GM23338 (cell line): ENCODE measurements at regions not wholly inside any gene's neighbourhood (a gene's known extent, or its start where the extent isn't known, plus 50 kb on each side); places are given as distances from the start of the nearest gene placed in this dataset.

Experiments used
- ATAC-seq: fragments of 200-7000 bp; cut with Tn5 transposase; 3 replicates; pipeline ENCODE4 v1.9.1; 2020
- DNase-seq: peaks from one replicate; pipeline ENCODE4 v3.0.0-alpha.2; 2015; ENCODE audit warnings: low spot score
- H2AFZ ChIP-seq: fragments of 200-600 bp; sonication (generic); 2 replicates; pipeline ENCODE4 v1.8.0; 2016; ENCODE audit warnings: antibody characterized with exemption, mild to moderate bottlenecking, moderate library complexity
- H3F3A ChIP-seq: fragments of 200-600 bp; sonication (generic); replicated peaks from 2 replicates; pipeline ENCODE4 v1.8.0; 2017; ENCODE audit warnings: antibody characterized with exemption, mixed run types, low read depth
- H3K27ac ChIP-seq: fragments of 200-600 bp; sonication (generic); 2 replicates; pipeline ENCODE4 v1.6.1; 2016; ENCODE audit warnings: low read depth
- H3K27me3 ChIP-seq: fragments of 200-600 bp; sonication (generic); 2 replicates; pipeline ENCODE4 v1.8.0; 2016; ENCODE audit warnings: mild to moderate bottlenecking, mixed run types, moderate library complexity; ENCODE audit not compliant: insufficient read depth
- H3K36me3 ChIP-seq: fragments of 200-600 bp; sonication (generic); 2 replicates; pipeline ENCODE4 v1.8.0; 2016; ENCODE audit warnings: mild to moderate bottlenecking; ENCODE audit not compliant: insufficient read depth
- H3K4me1 ChIP-seq: fragments of 200-600 bp; sonication (generic); 2 replicates; pipeline ENCODE4 v1.8.0; 2016; ENCODE audit warnings: mild to moderate bottlenecking, moderate library complexity; ENCODE audit not compliant: insufficient read depth
- H3K4me2 ChIP-seq: fragments of 200-600 bp; sonication (generic); 2 replicates; pipeline ENCODE4 v1.7.1; 2017; ENCODE audit warnings: mixed run types
- H3K4me3 ChIP-seq: fragments of 200-600 bp; sonication (generic); 2 replicates; pipeline ENCODE4 v1.6.1; 2016; ENCODE audit warnings: mixed run types
- H3K79me2 ChIP-seq: fragments of 200-600 bp; sonication (generic); replicated peaks from 2 replicates; pipeline ENCODE4 v1.8.0; 2017; ENCODE audit warnings: mild to moderate bottlenecking; ENCODE audit not compliant: insufficient read depth
- H3K9me2 ChIP-seq: fragments of 200-600 bp; sonication (generic); 2 replicates; pipeline ENCODE4 v1.8.0; 2017; ENCODE audit not compliant: insufficient read depth
- H4K20me1 ChIP-seq: fragments of 200-600 bp; sonication (generic); replicated peaks from 2 replicates; pipeline ENCODE4 v1.8.0; 2017; ENCODE audit warnings: mild to moderate bottlenecking; ENCODE audit not compliant: insufficient read depth
- H3K27ac Mint-ChIP-seq: 2 replicates; pipeline ENCODE4 v1.8.0; 2020; ENCODE audit warnings: inconsistent platforms, mild to moderate bottlenecking, moderate library complexity, mixed read lengths
- H3K27me3 Mint-ChIP-seq: 3 replicates; pipeline ENCODE4 v1.8.0; 2022; ENCODE audit warnings: low read depth, mild to moderate bottlenecking, moderate library complexity, mixed read lengths, inconsistent platforms; ENCODE audit not compliant: insufficient read depth, poor library complexity
- H3K36me3 Mint-ChIP-seq: 3 replicates; pipeline ENCODE4 v1.8.0; 2021; ENCODE audit warnings: low read depth, mild to moderate bottlenecking, inconsistent platforms, moderate library complexity, mixed read lengths
- H3K4me1 Mint-ChIP-seq: 3 replicates; pipeline ENCODE4 v1.8.0; 2020; ENCODE audit warnings: mild to moderate bottlenecking, inconsistent platforms, mixed read lengths
- H3K4me3 Mint-ChIP-seq: 3 replicates; pipeline ENCODE4 v1.8.0; 2021; ENCODE audit warnings: moderate library complexity, mild to moderate bottlenecking, inconsistent platforms, mixed read lengths
- H3K9me3 Mint-ChIP-seq: 3 replicates; pipeline ENCODE4 v1.8.0; 2020; ENCODE audit warnings: moderate library complexity, mild to moderate bottlenecking, inconsistent platforms, mixed read lengths
- CREB1 ChIP-seq: fragments of 250-450 bp; sonication (Bioruptor Pico); IDR thresholded peaks from 2 replicates; pipeline ENCODE4 v1.5.0; 2020; ENCODE audit warnings: low read depth, mild to moderate bottlenecking, moderate library complexity
- EZH2 ChIP-seq: fragments of 200-600 bp; sonication (generic); IDR thresholded peaks from one replicate; pipeline ENCODE4 v1.8.0; 2017; ENCODE audit warnings: antibody characterized with exemption, mild to moderate bottlenecking, low read depth; ENCODE audit not compliant: unreplicated experiment
- EZH2phosphoT487 ChIP-seq: fragments of 200-600 bp; sonication (generic); IDR thresholded peaks from one replicate; pipeline ENCODE4 v1.8.1; 2018; ENCODE audit warnings: antibody characterized with exemption; ENCODE audit not compliant: unreplicated experiment
- JUNB ChIP-seq: IDR thresholded peaks from one replicate; pipeline ENCODE4 v1.6.1; 2016; ENCODE audit warnings: antibody characterized with exemption; ENCODE audit not compliant: unreplicated experiment
- NANOG ChIP-seq: IDR thresholded peaks from 2 replicates; pipeline ENCODE4 v1.6.1; 2016; ENCODE audit warnings: antibody characterized with exemption, borderline replicate concordance
- POLR2AphosphoS5 ChIP-seq: IDR thresholded peaks from 2 replicates; pipeline ENCODE4 v1.6.1; 2016; ENCODE audit warnings: antibody characterized with exemption, low read depth
- STAT1 ChIP-seq: IDR thresholded peaks from one replicate; pipeline ENCODE4 v1.6.1; 2016; ENCODE audit warnings: antibody characterized with exemption; ENCODE audit not compliant: unreplicated experiment
- ZNF114 ChIP-seq: fragments of 250-450 bp; sonication (Bioruptor Pico); IDR thresholded peaks from 2 replicates; pipeline ENCODE4 v1.5.0; 2020; ENCODE audit warnings: mild to moderate bottlenecking, moderate library complexity
- ZNF331 ChIP-seq: fragments of 250-450 bp; sonication (Bioruptor Pico); IDR thresholded peaks from 2 replicates; pipeline ENCODE4 v1.5.0; 2020; ENCODE audit warnings: low read depth, mild to moderate bottlenecking, moderate library complexity
- TF ChIP-seq, protein P1 (sequence below): IDR thresholded peaks from one replicate; pipeline ENCODE4 v1.6.1; 2018; ENCODE audit warnings: antibody characterized with exemption; ENCODE audit not compliant: unreplicated experiment
- TF ChIP-seq, protein P2 (sequence below): IDR thresholded peaks from 2 replicates; pipeline ENCODE4 v1.6.1; 2016; ENCODE audit warnings: antibody characterized with exemption
- TF ChIP-seq, protein P3 (sequence below): fragments of 250-450 bp; sonication (Bioruptor Pico); IDR thresholded peaks from 2 replicates; pipeline ENCODE4 v1.5.0; 2020; ENCODE audit warnings: mild to moderate bottlenecking, moderate library complexity
- TF ChIP-seq, protein P4 (sequence below), 2 experiments: fragments of 200-600 bp in 1 of 2; sonication (generic) in 1 of 2; conservative IDR thresholded peaks; 2 replicates each; pipeline versions ENCODE4 v1.5.1 to v1.6.1; 2016 to 2017; ENCODE audit warnings: antibody characterized with exemption in 2 of 2, low read depth in 2 of 2, mild to moderate bottlenecking in 2 of 2, moderate library complexity in 1 of 2

DNA sequence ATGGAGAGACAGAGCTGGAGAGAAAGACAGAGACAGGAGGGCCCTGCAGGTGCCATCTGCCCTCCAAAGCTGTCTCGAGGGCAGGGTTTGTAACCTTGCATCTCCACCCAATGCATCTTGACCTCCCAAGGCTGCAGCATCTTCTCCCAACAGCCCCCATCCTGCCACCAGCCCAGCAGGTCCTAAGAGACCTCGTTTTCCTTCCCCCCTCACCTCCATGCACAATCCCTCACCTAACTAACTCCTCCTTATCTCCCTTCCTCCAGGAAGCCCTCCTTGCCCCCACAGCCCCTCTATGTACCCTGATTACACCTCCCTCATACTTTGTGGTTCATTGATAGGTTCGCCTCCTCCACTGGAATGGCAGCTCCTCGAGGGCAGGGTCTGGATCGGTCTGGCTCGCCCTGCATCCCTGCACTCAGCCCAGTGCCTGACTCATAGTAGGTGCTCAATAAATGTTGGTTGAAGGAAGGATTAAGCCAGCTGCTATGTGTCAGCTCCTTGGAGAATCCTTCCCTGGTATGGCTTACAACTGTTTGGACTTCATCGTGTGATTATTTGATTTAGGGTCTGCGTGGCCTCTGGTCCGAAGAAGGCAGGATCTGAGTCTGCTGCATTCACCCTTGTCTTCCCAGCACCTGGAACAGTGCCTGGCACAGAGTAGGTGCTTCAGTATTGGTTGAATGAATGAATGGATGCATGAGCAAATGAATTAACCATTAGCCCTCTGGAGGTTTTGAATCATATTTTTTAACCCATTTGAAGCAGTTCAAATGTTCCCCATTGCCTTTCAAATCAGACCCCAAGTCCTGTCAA lies 105.6 kb upstream of the PTPN1 start:
- Mint-ChIP-seq H3K36me3 (no peaks in the 10 kb centered on the region), H3K27me3 (peaks cover 17% of the 10 kb centered on the region), H3K4me1 (peaks cover 7% of the 10 kb centered on the region; the same call in 2 of the 3 replicates), H3K9me3 (no peaks in the 10 kb centered on the region), H3K4me3 (no peak overlapping the region), H3K27ac (no peak overlapping the region)
- no peak overlapping the region for H3K4me3 ChIP-seq
- no peaks in the 10 kb centered on the region for H4K20me1 ChIP-seq
- no peaks in the 10 kb centered on the region for H3F3A ChIP-seq
- ATAC-seq (no peak), DNase-seq (no peak)
- no peaks in the 10 kb centered on the region for H3K9me2 ChIP-seq
- no peak overlapping the region for H2AFZ ChIP-seq
- no peaks in the 10 kb centered on the region for H3K27me3 ChIP-seq
- no peaks in the 10 kb centered on the region for H3K79me2 ChIP-seq
- no peak overlapping the region for H3K27ac ChIP-seq
- H3K4me2 ChIP-seq: no peak overlapping the region
- no peaks in the 10 kb centered on the region for H3K4me1 ChIP-seq
- H3K36me3 ChIP-seq: no peaks in the 10 kb centered on the region
- TF ChIP-seq, protein P1, sequence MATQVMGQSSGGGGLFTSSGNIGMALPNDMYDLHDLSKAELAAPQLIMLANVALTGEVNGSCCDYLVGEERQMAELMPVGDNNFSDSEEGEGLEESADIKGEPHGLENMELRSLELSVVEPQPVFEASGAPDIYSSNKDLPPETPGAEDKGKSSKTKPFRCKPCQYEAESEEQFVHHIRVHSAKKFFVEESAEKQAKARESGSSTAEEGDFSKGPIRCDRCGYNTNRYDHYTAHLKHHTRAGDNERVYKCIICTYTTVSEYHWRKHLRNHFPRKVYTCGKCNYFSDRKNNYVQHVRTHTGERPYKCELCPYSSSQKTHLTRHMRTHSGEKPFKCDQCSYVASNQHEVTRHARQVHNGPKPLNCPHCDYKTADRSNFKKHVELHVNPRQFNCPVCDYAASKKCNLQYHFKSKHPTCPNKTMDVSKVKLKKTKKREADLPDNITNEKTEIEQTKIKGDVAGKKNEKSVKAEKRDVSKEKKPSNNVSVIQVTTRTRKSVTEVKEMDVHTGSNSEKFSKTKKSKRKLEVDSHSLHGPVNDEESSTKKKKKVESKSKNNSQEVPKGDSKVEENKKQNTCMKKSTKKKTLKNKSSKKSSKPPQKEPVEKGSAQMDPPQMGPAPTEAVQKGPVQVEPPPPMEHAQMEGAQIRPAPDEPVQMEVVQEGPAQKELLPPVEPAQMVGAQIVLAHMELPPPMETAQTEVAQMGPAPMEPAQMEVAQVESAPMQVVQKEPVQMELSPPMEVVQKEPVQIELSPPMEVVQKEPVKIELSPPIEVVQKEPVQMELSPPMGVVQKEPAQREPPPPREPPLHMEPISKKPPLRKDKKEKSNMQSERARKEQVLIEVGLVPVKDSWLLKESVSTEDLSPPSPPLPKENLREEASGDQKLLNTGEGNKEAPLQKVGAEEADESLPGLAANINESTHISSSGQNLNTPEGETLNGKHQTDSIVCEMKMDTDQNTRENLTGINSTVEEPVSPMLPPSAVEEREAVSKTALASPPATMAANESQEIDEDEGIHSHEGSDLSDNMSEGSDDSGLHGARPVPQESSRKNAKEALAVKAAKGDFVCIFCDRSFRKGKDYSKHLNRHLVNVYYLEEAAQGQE: no peak
- no peak for TF ChIP-seq ZNF114 (CRISPR knock-in tag)
- TF ChIP-seq JUNB: no peak
- TF ChIP-seq STAT1: no peak
- TF ChIP-seq, protein P2, sequence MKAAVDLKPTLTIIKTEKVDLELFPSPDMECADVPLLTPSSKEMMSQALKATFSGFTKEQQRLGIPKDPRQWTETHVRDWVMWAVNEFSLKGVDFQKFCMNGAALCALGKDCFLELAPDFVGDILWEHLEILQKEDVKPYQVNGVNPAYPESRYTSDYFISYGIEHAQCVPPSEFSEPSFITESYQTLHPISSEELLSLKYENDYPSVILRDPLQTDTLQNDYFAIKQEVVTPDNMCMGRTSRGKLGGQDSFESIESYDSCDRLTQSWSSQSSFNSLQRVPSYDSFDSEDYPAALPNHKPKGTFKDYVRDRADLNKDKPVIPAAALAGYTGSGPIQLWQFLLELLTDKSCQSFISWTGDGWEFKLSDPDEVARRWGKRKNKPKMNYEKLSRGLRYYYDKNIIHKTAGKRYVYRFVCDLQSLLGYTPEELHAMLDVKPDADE: no peak
- TF ChIP-seq NANOG: no peak
- no peak for TF ChIP-seq POLR2AphosphoS5
- no peak for TF ChIP-seq EZH2
- no peak for TF ChIP-seq ZNF331 (CRISPR knock-in tag)
- no peak for TF ChIP-seq CREB1 (CRISPR knock-in tag)
- TF ChIP-seq, protein P3, sequence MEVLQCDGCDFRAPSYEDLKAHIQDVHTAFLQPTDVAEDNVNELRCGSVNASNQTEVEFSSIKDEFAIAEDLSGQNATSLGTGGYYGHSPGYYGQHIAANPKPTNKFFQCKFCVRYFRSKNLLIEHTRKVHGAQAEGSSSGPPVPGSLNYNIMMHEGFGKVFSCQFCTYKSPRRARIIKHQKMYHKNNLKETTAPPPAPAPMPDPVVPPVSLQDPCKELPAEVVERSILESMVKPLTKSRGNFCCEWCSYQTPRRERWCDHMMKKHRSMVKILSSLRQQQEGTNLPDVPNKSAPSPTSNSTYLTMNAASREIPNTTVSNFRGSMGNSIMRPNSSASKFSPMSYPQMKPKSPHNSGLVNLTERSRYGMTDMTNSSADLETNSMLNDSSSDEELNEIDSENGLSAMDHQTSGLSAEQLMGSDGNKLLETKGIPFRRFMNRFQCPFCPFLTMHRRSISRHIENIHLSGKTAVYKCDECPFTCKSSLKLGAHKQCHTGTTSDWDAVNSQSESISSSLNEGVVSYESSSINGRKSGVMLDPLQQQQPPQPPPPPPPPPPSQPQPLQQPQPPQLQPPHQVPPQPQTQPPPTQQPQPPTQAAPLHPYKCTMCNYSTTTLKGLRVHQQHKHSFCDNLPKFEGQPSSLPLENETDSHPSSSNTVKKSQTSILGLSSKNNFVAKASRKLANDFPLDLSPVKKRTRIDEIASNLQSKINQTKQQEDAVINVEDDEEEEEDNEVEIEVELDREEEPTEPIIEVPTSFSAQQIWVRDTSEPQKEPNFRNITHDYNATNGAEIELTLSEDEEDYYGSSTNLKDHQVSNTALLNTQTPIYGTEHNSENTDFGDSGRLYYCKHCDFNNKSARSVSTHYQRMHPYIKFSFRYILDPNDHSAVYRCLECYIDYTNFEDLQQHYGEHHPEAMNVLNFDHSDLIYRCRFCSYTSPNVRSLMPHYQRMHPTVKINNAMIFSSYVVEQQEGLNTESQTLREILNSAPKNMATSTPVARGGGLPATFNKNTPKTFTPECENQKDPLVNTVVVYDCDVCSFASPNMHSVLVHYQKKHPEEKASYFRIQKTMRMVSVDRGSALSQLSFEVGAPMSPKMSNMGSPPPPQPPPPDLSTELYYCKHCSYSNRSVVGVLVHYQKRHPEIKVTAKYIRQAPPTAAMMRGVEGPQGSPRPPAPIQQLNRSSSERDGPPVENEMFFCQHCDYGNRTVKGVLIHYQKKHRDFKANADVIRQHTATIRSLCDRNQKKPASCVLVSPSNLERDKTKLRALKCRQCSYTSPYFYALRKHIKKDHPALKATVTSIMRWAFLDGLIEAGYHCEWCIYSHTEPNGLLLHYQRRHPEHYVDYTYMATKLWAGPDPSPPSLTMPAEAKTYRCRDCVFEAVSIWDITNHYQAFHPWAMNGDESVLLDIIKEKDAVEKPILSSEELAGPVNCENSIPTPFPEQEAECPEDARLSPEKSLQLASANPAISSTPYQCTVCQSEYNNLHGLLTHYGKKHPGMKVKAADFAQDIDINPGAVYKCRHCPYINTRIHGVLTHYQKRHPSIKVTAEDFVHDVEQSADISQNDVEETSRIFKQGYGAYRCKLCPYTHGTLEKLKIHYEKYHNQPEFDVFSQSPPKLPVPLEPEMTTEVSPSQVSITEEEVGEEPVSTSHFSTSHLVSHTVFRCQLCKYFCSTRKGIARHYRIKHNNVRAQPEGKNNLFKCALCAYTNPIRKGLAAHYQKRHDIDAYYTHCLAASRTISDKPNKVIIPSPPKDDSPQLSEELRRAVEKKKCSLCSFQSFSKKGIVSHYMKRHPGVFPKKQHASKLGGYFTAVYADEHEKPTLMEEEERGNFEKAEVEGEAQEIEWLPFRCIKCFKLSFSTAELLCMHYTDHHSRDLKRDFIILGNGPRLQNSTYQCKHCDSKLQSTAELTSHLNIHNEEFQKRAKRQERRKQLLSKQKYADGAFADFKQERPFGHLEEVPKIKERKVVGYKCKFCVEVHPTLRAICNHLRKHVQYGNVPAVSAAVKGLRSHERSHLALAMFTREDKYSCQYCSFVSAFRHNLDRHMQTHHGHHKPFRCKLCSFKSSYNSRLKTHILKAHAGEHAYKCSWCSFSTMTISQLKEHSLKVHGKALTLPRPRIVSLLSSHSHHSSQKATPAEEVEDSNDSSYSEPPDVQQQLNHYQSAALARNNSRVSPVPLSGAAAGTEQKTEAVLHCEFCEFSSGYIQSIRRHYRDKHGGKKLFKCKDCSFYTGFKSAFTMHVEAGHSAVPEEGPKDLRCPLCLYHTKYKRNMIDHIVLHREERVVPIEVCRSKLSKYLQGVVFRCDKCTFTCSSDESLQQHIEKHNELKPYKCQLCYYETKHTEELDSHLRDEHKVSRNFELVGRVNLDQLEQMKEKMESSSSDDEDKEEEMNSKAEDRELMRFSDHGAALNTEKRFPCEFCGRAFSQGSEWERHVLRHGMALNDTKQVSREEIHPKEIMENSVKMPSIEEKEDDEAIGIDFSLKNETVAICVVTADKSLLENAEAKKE (CRISPR knock-in tag): no peak
- TF ChIP-seq EZH2phosphoT487: no peak
- TF ChIP-seq, protein P4, sequence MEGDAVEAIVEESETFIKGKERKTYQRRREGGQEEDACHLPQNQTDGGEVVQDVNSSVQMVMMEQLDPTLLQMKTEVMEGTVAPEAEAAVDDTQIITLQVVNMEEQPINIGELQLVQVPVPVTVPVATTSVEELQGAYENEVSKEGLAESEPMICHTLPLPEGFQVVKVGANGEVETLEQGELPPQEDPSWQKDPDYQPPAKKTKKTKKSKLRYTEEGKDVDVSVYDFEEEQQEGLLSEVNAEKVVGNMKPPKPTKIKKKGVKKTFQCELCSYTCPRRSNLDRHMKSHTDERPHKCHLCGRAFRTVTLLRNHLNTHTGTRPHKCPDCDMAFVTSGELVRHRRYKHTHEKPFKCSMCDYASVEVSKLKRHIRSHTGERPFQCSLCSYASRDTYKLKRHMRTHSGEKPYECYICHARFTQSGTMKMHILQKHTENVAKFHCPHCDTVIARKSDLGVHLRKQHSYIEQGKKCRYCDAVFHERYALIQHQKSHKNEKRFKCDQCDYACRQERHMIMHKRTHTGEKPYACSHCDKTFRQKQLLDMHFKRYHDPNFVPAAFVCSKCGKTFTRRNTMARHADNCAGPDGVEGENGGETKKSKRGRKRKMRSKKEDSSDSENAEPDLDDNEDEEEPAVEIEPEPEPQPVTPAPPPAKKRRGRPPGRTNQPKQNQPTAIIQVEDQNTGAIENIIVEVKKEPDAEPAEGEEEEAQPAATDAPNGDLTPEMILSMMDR (conservative IDR thresholded peaks at IDR 0.05; ENCODE audit: low read depth in 2 of 2): no peak
